ENCODE measurements at regions not wholly inside any gene's neighbourhood (a gene's known extent, or its start where the extent isn't known, plus 50 kb on each side); places are given as distances from the start of the nearest gene placed in this dataset.

GRCh38 chrX:73964579-73964978 is 112.1 kb upstream of the XIST start:
- TF ChIP-seq POLR2A (IDR thresholded peaks at IDR 0.05; ENCODE audit: low read depth, low read length) = no peak
- TF ChIP-seq FOS (IDR thresholded peaks at IDR 0.05; ENCODE audit: low read depth, low read length) = no peak
- TF ChIP-seq BHLHE40 (IDR thresholded peaks at IDR 0.05; ENCODE audit: low read depth, low read length) = no peak
- TF ChIP-seq CTCF (conservative IDR thresholded peaks at IDR 0.05; ENCODE audit: low read depth, low read length) = no peak

Data from IMR-90 (cell line).